NT2/D1 (cell line): ENCODE measurements at regions not wholly inside any gene's neighbourhood (a gene's known extent, or its start where the extent isn't known, plus 50 kb on each side); places are given as distances from the start of the nearest gene placed in this dataset.
"Not testable (repeated sequence)": the region's sequence is repeated elsewhere in the genome, so short reads cannot be mapped to it uniquely, and the experiment has no call there.

ENCODE experiments used
- DNase-seq: peaks from one replicate; pipeline ENCODE4 v3.0.0-alpha.2; 2011; ENCODE audit warnings: low read depth, low spot score
- H3K27me3 ChIP-seq: 2 replicates; pipeline ENCODE4 v1.6.0; 2011; ENCODE audit warnings: mild to moderate bottlenecking; ENCODE audit not compliant: insufficient read length, insufficient read depth
- H3K36me3 ChIP-seq: 2 replicates; pipeline ENCODE4 v1.6.1; 2011; ENCODE audit warnings: mild to moderate bottlenecking, low read length, mixed read lengths; ENCODE audit not compliant: insufficient read depth, insufficient read length
- H3K4me1 ChIP-seq: 2 replicates; pipeline ENCODE4 v1.5.1; 2011; ENCODE audit not compliant: insufficient read depth, insufficient read length
- H3K4me3 ChIP-seq: 2 replicates; pipeline ENCODE4 v1.5.1; 2011; ENCODE audit warnings: low read depth; ENCODE audit not compliant: insufficient read length
- H3K9ac ChIP-seq: 2 replicates; pipeline ENCODE4 v1.6.0; 2011; ENCODE audit warnings: low read depth; ENCODE audit not compliant: insufficient read length
- H3K9me3 ChIP-seq: 2 replicates; pipeline ENCODE4 v1.5.1; 2011; ENCODE audit warnings: mild to moderate bottlenecking, low read length; ENCODE audit not compliant: insufficient read depth
- SUZ12 ChIP-seq: IDR thresholded peaks from 2 replicates; pipeline ENCODE4 v1.6.1; 2011; ENCODE audit not compliant: insufficient read length, insufficient read depth; ENCODE audit errors: extremely low read depth
- YY1 ChIP-seq: IDR thresholded peaks from 2 replicates; pipeline ENCODE4 v1.6.1; 2011; ENCODE audit not compliant: insufficient read length, insufficient read depth
- ZNF274 ChIP-seq: IDR thresholded peaks from 2 replicates; pipeline ENCODE4 v1.6.1; 2011; ENCODE audit warnings: mild to moderate bottlenecking, low read depth, low read length

DNA sequence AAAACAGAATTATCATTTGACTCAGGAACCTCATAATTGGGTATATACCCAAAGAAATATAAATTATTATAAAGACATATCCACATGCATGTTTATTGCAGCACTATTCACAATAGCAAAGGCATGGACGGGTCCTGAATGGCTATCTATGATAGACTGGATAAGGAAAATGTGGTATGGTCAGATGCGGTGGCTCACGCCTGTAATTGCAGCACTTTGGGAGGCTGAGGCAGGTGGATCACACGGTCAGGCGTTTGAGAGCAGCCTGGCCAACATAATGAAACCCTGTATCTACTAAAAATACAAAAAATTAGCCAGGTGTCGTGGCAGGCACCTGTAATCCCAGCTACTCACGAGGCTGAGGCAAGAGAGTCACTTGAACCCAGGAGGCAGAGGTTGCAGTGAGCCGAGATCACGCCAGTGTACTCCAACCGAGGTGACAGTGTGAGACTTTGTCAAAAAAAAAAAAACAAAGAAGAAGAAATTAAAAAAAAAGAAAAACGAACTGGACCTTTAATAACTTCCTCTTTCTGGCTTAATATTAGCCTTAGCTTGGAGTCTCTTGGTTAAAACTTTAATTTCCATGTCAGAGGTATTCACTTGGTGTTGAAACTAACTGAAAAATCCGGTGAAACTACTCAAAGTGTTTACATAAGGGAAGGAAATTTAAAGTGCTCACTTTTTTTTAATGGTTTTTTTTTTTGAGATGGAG is 104.4 kb downstream of the ZNF486 start:
- Histone ChIP-seq H3K9ac (no peak overlapping the region), H3K4me1 (no peaks in the 10 kb centered on the region), H3K27me3 (no peaks in the 10 kb centered on the region), H3K36me3 (no peaks in the 10 kb centered on the region), H3K9me3 (no peaks in the 10 kb centered on the region), H3K4me3 (no peak overlapping the region)
- DNase-seq, result no peak
- TF ChIP-seq ZNF274, result no peak
- no peak for TF ChIP-seq YY1
- no peak for TF ChIP-seq SUZ12

DNA sequence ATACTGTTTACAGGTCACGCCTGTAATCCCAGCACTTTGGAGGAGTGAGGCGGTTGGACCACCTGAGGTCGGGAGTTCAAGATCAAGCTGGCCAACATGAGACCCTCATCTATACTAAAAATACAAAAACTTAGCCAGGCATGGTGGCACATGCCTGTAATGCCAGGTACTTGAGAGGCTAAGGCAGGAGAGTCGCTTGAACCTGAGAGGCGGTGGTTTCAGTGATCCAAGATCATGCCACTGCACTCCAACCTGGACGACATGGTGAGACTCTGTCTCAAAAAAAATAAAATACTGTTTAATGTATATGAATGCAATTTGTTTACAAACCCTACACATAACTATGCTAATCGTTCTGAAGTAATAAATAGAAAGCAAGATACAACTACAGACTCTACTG is 102.4 kb downstream of the ZNF486 start:
- Histone ChIP-seq H3K36me3 (no peaks in the 10 kb centered on the region), H3K4me3 (no peak overlapping the region), H3K9me3 (no peaks in the 10 kb centered on the region), H3K27me3 (no peaks in the 10 kb centered on the region), H3K4me1 (no peaks in the 10 kb centered on the region), H3K9ac (no peak overlapping the region)
- no peak for TF ChIP-seq ZNF274
- TF ChIP-seq YY1, result no peak
- no peak for TF ChIP-seq SUZ12
- no peak for DNase-seq

DNA sequence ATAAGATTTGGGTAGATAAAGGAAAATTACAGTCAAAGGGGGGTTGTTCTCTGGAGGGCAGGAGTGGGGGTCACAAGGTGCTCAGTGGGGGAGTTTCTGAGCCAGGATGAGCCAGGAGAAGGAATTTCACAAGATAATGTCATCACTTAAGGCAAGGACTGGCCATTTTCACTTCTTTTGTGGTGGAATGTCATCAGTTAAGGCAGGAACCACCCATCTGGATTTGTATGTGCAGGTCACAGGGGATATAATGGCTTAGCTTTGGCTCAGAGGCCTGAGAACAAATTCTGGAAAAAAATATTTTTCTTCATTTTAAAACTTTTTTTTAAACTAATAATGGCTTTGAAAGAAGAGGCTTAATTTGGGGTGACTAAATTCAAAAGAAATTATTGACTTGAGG is 94.5 kb downstream of the ZNF486 start:
- H3K9ac ChIP-seq, H3K27me3 ChIP-seq, H3K36me3 ChIP-seq, DNase-seq, H3K4me3 ChIP-seq, H3K4me1 ChIP-seq: not testable (repeated sequence)
- peaks cover 20% of the 10 kb centered on the region; the same call in 1 of the 2 replicates for H3K9me3 ChIP-seq

DNA sequence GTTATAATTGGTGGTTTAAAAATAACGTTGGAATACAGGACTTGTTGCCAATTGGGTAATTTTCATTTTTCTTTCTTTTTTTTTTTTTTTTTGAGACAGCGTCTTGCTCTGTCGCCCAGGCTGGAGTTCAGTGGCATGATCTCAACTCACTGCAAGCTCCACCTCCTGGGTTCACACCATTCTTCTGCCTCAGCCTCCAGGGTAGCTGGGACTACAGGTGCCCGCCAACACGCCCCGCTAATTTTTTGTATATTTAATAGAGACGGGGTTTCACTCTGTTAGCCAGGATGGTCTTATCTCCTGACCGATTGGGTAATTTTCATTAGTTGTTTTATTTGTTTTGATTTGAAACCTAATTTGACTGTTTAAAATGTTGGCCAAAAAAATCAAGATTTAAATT is 93.7 kb downstream of the ZNF486 start:
- not testable (repeated sequence) for H3K27me3 ChIP-seq, H3K4me3 ChIP-seq, H3K36me3 ChIP-seq, H3K9ac ChIP-seq, H3K4me1 ChIP-seq, DNase-seq
- peaks cover 21% of the 10 kb centered on the region; the same call in 1 of the 2 replicates for H3K9me3 ChIP-seq

- peak; percentile 89 for DNase-seq
These were observed 92.6 kb downstream of the ZNF486 start for GRCh38 chr19:20259615-20260014.

DNA sequence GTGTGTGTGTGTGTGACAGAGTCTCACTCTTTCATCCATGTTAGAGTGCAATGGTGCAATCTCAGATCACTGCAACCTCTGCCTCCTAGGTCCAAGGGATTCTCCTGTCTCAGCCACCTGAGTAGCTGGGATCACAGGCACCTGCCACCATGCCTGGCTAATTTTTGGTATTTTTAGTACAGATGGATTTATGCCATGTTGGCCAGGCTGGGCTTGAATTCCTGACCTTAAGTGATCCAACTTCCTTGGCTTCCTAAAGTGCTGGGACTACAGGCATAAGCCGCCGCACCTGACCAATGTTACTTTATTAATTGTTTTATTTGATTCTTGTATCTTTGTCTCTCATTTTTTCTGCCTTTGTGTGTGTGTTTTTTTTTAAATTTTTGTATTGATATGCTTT is 89.6 kb downstream of the ZNF486 start:
- no peak for TF ChIP-seq YY1
- no peak for TF ChIP-seq SUZ12
- TF ChIP-seq ZNF274, result no peak
- no peak overlapping the region for H3K4me3 ChIP-seq
- peaks cover 26% of the 10 kb centered on the region; the same call in 1 of the 2 replicates for H3K9me3 ChIP-seq
- DNase-seq, result no peak
- no peaks in the 10 kb centered on the region for H3K4me1 ChIP-seq
- no peak overlapping the region for H3K9ac ChIP-seq
- no peaks in the 10 kb centered on the region for H3K36me3 ChIP-seq
- no peaks in the 10 kb centered on the region for H3K27me3 ChIP-seq

More at GRCh38 chr19:20259615-20260014, 92.6 kb downstream of the ZNF486 start:
- Histone ChIP-seq H3K4me1 (no peaks in the 10 kb centered on the region), H3K9ac (no peak overlapping the region), H3K9me3 (peaks cover 26% of the 10 kb centered on the region; the same call in 1 of the 2 replicates), H3K36me3 (no peaks in the 10 kb centered on the region), H3K4me3 (no peak overlapping the region), H3K27me3 (no peaks in the 10 kb centered on the region)
- TF ChIP-seq ZNF274 (no peak), YY1 (no peak), SUZ12 (no peak)

DNA sequence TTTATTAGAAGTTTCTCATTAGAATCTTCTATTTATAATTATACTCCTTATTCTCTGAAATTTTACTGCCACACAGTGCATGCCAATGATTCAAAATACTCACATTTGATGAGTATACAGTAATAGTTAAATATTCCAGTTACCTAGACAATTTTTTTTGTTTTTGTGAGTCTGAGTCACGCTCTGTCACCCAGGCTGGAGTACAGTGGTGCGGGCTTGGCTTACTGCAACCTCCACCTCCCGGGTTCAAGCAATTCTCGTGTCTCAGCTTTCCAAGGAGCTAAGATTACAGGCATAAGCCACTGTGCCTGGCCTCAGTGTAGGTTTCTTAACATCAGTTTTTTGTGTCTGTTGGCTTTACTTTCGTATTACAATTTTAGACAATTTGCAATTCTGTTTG is 87.1 kb downstream of the ZNF486 start:
- Histone ChIP-seq H3K9me3 (peaks cover 26% of the 10 kb centered on the region; the same call in 1 of the 2 replicates), H3K9ac (no peak overlapping the region), H3K4me3 (no peak overlapping the region), H3K27me3 (no peaks in the 10 kb centered on the region), H3K4me1 (no peaks in the 10 kb centered on the region), H3K36me3 (no peaks in the 10 kb centered on the region)
- DNase-seq, result no peak
- no peak for TF ChIP-seq ZNF274
- no peak for TF ChIP-seq SUZ12
- no peak for TF ChIP-seq YY1

DNA sequence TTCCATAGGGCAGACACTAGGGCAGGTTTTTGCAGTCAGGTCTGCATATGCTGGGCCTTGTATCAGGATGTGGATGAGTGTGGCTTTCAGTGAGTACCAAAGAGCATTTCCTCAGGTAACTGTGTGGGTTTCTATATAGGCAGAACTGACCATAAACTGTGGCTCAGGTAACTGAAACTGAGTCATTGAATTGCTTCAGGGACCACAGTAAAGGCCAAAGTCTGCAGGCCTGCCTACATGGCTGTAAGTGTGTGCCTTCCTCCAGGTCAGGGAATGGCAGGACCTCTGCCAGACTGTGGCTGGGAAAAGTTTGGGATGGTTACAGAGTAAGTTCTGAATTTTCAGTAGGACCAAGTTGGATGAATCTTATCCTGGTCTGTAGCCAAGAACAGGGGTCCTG is 85.6 kb downstream of the ZNF486 start:
- Histone ChIP-seq H3K9me3 (peaks cover 16% of the 10 kb centered on the region; the same call in 1 of the 2 replicates), H3K36me3 (no peaks in the 10 kb centered on the region)
- no peak for DNase-seq

More for the DNA sequence above, 85.6 kb downstream of the ZNF486 start:
- TF ChIP-seq ZNF274 (no peak), SUZ12 (no peak), YY1 (no peak)
- Histone ChIP-seq H3K27me3 (no peaks in the 10 kb centered on the region), H3K4me3 (no peak overlapping the region), H3K9ac (no peak overlapping the region), H3K4me1 (peaks cover 6% of the 10 kb centered on the region)
